ENCODE measurements at regions not wholly inside any gene's neighbourhood (a gene's known extent, or its start where the extent isn't known, plus 50 kb on each side); places are given as distances from the start of the nearest gene placed in this dataset.

- Histone ChIP-seq H3K4me1 (ENCODE audit: control insufficient read depth in 1 of 2, insufficient read depth in 2 of 2, low read length in 2 of 2) (no peaks in the 10 kb centered on the region), H3K27me3 (ENCODE audit: insufficient read depth, low read length) (no peaks in the 10 kb centered on the region), H3K9me2 (ENCODE audit: insufficient read depth) (no peaks in the 10 kb centered on the region), H3K9me3 (ENCODE audit: control insufficient read depth in 1 of 2, insufficient read depth in 1 of 2, low read depth in 1 of 2, low read length in 2 of 2) (no peaks in the 10 kb centered on the region), H3K27ac (ENCODE audit: low read depth, low read length) (no peak overlapping the region), H3K79me2 (ENCODE audit: insufficient read depth, low read length) (no peaks in the 10 kb centered on the region), H3K9ac (ENCODE audit: low read length) (no peak overlapping the region), H3K4me3 (replicated peaks in 1 of 2; ENCODE audit: low read depth in 1 of 2, low read length in 2 of 2) (no peak overlapping the region), H3K4me2 (ENCODE audit: low read length) (no peak overlapping the region), H2AFZ (ENCODE audit: low read depth, low read length, poor library complexity, severe bottlenecking) (no peak overlapping the region), H4K20me1 (ENCODE audit: insufficient read depth) (no peaks in the 10 kb centered on the region), H3K36me3 (ENCODE audit: control insufficient read depth in 1 of 2, insufficient read depth in 2 of 2, low read length in 2 of 2) (no peaks in the 10 kb centered on the region)
- TF ChIP-seq ELF1 (IDR thresholded peaks at IDR 0.05; ENCODE audit: borderline replicate concordance, low read depth) (no peak), EZH2 (IDR thresholded peaks at IDR 0.05) (no peak), POLR2AphosphoS5 (IDR thresholded peaks at IDR 0.05; ENCODE audit: low read depth, low read length) (no peak), CEBPB (IDR thresholded peaks at IDR 0.05; ENCODE audit: low read depth) (no peak), YY1 (IDR thresholded peaks at IDR 0.05; ENCODE audit: extremely low read depth, insufficient replicate concordance, low read depth, low read length) (no peak), SIN3A (IDR thresholded peaks at IDR 0.05; ENCODE audit: low read depth) (no peak), FOSL1 (IDR thresholded peaks at IDR 0.05; ENCODE audit: low read depth) (no peak), RAD21 (IDR thresholded peaks at IDR 0.05; ENCODE audit: low read depth) (no peak), ZFX (IDR thresholded peaks at IDR 0.05) (no peak), JUND (IDR thresholded peaks at IDR 0.05) (no peak), TCF7L2 (IDR thresholded peaks at IDR 0.05; ENCODE audit: borderline replicate concordance, extremely low read depth, insufficient read depth, insufficient read length) (no peak), SRF (IDR thresholded peaks at IDR 0.05; ENCODE audit: low read depth) (no peak), POLR2A (IDR thresholded peaks at IDR 0.05; ENCODE audit: borderline replicate concordance, extremely low read depth, insufficient read depth, insufficient read length) (no peak), ZNF274 (IDR thresholded peaks at IDR 0.05; ENCODE audit: low read depth, low read length) (no peak), EZH2phosphoT487 (IDR thresholded peaks at IDR 0.05; ENCODE audit: borderline replicate concordance) (no peak)
- TF ChIP-seq, protein P1, sequence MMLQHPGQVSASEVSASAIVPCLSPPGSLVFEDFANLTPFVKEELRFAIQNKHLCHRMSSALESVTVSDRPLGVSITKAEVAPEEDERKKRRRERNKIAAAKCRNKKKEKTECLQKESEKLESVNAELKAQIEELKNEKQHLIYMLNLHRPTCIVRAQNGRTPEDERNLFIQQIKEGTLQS (IDR thresholded peaks at IDR 0.05): no peak
- TF ChIP-seq, protein P2, sequence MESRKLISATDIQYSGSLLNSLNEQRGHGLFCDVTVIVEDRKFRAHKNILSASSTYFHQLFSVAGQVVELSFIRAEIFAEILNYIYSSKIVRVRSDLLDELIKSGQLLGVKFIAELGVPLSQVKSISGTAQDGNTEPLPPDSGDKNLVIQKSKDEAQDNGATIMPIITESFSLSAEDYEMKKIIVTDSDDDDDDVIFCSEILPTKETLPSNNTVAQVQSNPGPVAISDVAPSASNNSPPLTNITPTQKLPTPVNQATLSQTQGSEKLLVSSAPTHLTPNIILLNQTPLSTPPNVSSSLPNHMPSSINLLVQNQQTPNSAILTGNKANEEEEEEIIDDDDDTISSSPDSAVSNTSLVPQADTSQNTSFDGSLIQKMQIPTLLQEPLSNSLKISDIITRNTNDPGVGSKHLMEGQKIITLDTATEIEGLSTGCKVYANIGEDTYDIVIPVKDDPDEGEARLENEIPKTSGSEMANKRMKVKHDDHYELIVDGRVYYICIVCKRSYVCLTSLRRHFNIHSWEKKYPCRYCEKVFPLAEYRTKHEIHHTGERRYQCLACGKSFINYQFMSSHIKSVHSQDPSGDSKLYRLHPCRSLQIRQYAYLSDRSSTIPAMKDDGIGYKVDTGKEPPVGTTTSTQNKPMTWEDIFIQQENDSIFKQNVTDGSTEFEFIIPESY (IDR thresholded peaks at IDR 0.05; ENCODE audit: extremely low read depth, insufficient replicate concordance, low read length): no peak
- TF ChIP-seq, protein P3, sequence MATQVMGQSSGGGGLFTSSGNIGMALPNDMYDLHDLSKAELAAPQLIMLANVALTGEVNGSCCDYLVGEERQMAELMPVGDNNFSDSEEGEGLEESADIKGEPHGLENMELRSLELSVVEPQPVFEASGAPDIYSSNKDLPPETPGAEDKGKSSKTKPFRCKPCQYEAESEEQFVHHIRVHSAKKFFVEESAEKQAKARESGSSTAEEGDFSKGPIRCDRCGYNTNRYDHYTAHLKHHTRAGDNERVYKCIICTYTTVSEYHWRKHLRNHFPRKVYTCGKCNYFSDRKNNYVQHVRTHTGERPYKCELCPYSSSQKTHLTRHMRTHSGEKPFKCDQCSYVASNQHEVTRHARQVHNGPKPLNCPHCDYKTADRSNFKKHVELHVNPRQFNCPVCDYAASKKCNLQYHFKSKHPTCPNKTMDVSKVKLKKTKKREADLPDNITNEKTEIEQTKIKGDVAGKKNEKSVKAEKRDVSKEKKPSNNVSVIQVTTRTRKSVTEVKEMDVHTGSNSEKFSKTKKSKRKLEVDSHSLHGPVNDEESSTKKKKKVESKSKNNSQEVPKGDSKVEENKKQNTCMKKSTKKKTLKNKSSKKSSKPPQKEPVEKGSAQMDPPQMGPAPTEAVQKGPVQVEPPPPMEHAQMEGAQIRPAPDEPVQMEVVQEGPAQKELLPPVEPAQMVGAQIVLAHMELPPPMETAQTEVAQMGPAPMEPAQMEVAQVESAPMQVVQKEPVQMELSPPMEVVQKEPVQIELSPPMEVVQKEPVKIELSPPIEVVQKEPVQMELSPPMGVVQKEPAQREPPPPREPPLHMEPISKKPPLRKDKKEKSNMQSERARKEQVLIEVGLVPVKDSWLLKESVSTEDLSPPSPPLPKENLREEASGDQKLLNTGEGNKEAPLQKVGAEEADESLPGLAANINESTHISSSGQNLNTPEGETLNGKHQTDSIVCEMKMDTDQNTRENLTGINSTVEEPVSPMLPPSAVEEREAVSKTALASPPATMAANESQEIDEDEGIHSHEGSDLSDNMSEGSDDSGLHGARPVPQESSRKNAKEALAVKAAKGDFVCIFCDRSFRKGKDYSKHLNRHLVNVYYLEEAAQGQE (IDR thresholded peaks at IDR 0.05; ENCODE audit: low read depth): no peak
- TF ChIP-seq, protein P4, sequence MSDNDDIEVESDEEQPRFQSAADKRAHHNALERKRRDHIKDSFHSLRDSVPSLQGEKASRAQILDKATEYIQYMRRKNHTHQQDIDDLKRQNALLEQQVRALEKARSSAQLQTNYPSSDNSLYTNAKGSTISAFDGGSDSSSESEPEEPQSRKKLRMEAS (IDR thresholded peaks at IDR 0.05): no peak
- TF ChIP-seq, protein P5, sequence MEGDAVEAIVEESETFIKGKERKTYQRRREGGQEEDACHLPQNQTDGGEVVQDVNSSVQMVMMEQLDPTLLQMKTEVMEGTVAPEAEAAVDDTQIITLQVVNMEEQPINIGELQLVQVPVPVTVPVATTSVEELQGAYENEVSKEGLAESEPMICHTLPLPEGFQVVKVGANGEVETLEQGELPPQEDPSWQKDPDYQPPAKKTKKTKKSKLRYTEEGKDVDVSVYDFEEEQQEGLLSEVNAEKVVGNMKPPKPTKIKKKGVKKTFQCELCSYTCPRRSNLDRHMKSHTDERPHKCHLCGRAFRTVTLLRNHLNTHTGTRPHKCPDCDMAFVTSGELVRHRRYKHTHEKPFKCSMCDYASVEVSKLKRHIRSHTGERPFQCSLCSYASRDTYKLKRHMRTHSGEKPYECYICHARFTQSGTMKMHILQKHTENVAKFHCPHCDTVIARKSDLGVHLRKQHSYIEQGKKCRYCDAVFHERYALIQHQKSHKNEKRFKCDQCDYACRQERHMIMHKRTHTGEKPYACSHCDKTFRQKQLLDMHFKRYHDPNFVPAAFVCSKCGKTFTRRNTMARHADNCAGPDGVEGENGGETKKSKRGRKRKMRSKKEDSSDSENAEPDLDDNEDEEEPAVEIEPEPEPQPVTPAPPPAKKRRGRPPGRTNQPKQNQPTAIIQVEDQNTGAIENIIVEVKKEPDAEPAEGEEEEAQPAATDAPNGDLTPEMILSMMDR (IDR thresholded peaks at IDR 0.05 in 2 of 3, conservative IDR thresholded peaks at IDR 0.05 in 1 of 3; ENCODE audit: borderline replicate concordance in 1 of 3, insufficient read depth in 1 of 3, low read depth in 2 of 3, low read length in 2 of 3): no peak
- intact Hi-C loops (cut with micrococcal nuclease): no loop called here
- no peak for ATAC-seq
- ChIA-PET RAD21 (ENCODE audit: low non-redundant PET in 1 of 2, low total read pairs in 2 of 2, uncharacterized antibody in 2 of 2, unreplicated experiment in 2 of 2) (no interaction called here), CTCF (no interaction called here), POLR2A (no interaction called here)
- no peak for DNase-seq (ENCODE audit: low read depth, low spot score)
- no TSS peak for BruUV-seq (replicated peaks)
These were observed 349.4 kb upstream of the JARID2 start for GRCh38 chr6:14896475-14896874.

All from HCT116 (cell line).